GM18517 (cell line): ENCODE measurements at regions not wholly inside any gene's neighbourhood (a gene's known extent, or its start where the extent isn't known, plus 50 kb on each side); places are given as distances from the start of the nearest gene placed in this dataset.
"Not testable (repeated sequence)": the region's sequence is repeated elsewhere in the genome, so short reads cannot be mapped to it uniquely, and the experiment has no call there.

Source experiments
- ATAC-seq: cut with Tn5 transposase; IDR thresholded peaks from one replicate; pipeline ENCODE4 v1.9.1; 2021; ENCODE audit warnings: mild to moderate bottlenecking, moderate library complexity; ENCODE audit not compliant: unreplicated experiment

DNA sequence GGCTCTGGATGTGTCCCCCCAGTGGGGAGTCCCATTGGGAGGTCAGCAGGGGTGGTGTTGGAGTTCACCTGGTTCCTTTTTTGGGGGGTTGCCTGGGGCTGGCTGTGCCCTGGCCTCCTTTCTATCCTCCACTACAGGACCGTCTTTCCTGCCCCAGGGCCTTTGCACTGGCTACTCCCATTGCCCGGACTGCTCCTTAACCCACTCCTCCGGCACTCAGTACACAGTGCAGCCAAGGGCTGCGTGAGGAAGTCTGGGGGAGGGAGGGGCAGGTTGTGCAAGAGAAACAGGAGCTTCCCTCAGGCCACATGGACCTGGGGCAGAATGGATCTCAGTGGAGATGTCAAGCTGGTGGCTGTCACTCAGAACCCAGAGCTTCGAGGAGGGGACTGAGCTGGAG is 429.3 kb upstream of the SULF2 start:
- ATAC-seq = no peak

DNA sequence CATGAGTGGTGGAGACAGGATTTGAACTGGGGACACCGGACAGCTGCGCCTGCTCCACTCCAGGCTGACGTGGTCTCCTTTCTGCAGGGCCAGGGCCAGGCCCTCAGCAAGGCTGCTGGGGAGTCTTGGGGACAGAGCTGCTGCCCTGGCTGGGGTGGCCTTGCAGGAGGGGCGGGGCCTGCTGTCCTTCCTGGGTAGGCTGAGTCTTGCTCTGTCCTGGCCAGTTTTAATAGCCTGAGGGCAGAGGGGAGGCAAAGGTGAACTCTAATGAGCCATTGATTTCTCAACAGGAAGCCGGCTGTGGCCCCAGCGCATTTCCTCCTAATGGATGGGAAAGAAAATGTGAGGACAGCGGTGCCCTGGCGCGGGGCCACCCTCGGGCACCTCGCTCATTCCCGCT is 428.4 kb upstream of the SULF2 start:
- not testable (repeated sequence) for ATAC-seq

DNA sequence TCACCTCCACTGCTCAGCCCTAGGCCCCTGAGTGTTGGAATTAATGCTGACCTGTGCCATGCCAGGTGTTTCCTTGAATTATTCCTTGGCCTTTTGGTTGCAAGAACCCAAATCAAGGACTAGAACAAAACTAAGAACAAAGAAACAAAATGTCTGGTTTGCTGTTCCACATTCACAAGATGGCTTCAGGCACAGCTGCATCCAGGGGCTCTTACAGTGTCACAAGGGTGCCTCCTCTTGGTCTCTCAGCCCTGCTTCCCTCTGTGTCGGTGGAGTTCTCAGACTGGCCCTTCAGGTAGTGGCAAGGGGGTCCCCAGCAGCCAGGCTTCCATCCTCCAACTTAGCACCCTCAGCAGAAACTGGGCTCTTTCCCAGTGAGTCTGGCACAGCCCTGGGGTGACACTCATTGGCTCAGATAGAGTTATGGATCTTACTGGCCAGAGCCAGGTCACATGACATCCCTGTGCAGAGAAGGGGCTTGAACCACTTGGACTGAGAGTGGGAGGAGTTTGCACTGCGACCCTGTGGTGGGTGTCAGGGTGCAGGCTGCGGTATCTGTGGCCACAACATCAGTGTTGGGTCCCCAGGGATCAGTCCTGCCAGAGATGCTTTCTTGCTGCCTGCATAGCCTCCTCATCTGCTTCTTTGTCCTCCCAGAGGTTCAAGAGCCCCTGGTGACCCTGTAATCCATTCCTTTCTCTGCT is 427.7 kb upstream of the SULF2 start:
- ATAC-seq = no peak

GRCh38 chr20:48211847-48212246 is 426.6 kb upstream of the SULF2 start:
- ATAC-seq = no peak

DNA sequence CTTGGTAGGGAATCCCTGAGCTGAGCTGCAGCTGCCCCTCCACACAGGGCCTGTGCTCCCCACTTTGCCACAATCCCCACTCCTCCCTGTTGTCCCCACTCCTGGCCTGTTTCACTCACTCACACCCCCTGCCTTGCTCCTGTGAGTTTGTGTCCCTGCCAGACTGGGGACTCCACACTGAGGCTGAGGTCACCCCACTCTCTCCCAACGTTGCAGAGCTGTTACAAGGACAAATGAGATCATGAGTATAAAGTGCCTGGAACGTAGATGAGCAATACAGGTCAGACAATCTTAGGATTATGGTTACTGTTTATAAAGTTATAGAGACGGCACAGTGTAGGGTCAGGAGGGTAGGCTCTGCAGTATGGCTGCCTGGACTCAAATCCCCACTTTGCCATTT is 426.0 kb upstream of the SULF2 start:
- no peak for ATAC-seq

GRCh38 chr20:48210111-48211027 is 425.1 kb upstream of the SULF2 start:
- ATAC-seq = no peak

GRCh38 chr20:48209102-48209501 is 423.8 kb upstream of the SULF2 start:
- no peak for ATAC-seq

DNA sequence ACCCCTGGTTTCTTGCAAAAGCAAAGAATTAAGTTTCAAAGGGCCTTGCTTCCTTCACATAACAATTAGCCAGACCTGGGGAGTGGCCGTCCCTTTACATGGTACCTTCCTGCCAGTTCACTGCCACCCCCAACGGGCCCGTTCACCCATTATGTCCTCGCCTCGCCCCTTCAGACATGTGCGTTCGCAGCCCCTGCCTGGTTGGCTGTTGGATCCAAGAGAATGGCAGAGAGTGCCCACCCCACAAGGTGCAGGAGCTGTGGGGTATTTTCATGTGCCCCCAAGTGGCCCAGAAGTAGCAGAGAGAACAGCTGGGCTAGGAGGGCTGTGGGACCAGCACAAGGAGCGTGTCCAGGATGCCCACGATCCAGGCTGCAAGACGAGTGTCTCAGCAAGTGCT is 422.9 kb upstream of the SULF2 start:
- ATAC-seq = no peak

- no peak for ATAC-seq
Measured at GRCh38 chr20:48207505-48207904, 422.2 kb upstream of the SULF2 start.

DNA sequence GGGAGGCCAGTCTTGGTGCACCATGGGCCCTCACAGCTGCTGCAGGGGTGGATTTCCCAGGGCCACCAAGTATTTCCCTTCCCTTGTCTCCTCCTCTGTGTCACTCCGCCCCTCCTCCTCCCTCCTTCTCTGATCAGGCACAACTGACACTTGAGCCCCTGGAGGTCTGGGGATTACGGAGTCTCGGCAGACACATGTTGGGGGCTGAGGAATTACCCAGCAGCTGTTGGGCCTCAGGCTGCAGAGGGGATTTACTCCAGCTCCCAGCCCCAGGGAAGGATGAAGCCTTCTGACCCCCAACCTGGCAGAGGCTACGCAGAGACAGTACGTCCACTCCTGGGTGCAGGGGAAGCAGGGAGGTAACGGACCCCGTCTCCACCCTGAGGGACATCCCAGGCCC is 420.5 kb upstream of the SULF2 start:
- no peak for ATAC-seq

GRCh38 chr20:48205281-48205782 is 420.1 kb upstream of the SULF2 start:
- no peak for ATAC-seq

GRCh38 chr20:48204499-48204898 is 419.2 kb upstream of the SULF2 start:
- no peak for ATAC-seq

GRCh38 chr20:48203252-48203651 is 418.0 kb upstream of the SULF2 start:
- no peak for ATAC-seq

DNA sequence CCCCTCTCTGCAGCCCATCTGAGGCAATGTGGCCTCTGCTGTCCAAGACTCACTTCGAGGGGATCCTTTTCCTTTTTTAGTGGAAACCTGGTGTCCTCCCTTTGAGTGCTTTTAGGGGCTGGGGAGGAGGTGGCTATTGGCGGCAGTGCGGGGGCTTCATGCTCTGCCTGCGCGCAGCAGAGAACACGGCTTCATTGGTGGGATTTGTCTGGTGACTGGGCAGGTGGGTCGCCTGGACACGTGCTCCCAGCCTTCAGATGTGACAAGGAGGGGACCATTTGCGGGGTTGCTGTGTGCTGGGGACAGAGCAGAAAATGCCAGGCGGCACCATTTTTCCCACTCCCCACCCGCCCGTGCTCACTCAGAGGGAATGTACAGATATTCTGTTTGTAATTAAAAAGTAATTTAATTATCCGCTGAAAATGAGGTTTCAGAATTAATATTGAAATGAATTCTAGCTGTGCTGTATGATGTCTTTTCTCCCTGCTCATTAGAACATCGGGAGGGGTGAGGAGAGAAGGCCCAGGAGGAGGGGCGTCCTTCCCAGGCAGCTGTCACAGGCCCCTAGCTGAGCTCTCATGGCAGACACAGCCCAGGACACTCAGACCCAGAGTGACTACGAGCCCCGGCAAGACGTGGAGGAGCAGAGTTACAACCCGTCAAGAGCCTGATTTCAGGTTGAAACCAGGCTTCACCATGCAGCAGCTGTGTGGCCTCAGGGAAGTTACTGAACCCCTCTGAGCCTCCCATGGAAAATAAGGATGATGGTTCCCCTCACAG is 417.2 kb upstream of the SULF2 start:
- ATAC-seq = no peak

- ATAC-seq = no peak
Measured at GRCh38 chr20:48201885-48202284, 416.6 kb upstream of the SULF2 start.

DNA sequence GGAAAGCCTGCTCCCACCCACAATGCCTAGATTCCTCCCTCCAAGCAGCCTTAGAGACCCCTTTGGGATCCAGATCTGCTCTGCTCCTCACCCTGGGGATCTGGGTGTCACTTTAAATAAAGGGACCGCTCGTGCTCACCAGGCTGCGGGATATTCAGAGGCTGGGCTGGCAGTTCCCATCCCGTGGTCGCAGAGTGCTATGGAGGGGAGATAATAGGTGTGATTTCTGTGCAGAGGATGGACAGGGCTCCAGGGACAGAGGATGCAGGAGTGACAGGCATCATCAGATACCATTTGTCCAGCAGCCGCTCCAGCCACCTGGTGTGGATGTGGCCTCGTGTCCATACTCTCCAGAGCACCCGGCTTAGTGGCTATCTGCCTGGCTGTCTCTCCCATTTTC is 415.9 kb upstream of the SULF2 start:
- ATAC-seq = no peak

- no peak for ATAC-seq
Measured at GRCh38 chr20:48198929-48199451, 413.7 kb upstream of the SULF2 start.

DNA sequence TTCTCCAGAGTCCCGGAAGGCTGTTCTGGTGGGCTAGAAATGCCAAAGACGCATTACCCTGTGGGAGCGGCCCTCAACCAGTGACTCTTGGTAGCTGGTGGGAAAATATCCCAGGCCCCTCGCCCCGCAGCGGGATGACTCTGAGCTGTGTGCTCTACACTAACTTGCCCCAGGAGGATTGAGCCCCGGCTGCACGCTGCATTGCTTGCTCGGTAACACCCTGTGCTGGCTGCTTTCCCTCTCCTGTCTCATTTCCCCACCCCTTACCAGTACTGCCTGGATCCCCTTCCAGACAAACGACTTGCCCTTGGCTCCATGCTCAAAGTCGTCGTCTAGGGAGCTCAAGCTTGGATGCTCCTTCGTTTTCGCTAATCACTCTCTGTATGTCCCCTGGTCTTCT is 411.8 kb upstream of the SULF2 start:
- ATAC-seq = no peak

GRCh38 chr20:48196486-48196885 is 411.2 kb upstream of the SULF2 start:
- no peak for ATAC-seq

DNA sequence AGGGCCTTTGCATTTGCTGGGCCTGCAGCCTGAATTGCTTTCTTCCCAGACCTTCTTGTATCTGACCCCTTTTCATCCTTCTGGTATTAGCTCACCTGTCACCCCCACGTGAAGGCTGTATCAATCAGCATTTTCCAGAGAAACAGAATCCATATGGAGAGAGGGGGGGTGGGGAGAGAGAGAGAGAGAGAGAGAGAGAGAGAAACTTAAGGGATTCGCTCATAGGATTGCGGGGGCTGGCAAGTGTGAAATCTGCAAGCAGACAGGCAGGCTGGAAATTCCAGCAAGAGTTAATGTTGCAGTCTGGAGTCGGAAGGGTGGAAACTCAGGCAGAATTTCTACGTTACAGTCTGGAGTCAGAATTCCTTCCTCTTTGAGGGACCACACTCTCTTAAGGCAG is 410.7 kb upstream of the SULF2 start:
- ATAC-seq = no peak
